ENCODE measurements at regions not wholly inside any gene's neighbourhood (a gene's known extent, or its start where the extent isn't known, plus 50 kb on each side); places are given as distances from the start of the nearest gene placed in this dataset.
"Not testable (repeated sequence)": the region's sequence is repeated elsewhere in the genome, so short reads cannot be mapped to it uniquely, and the experiment has no call there.

DNA sequence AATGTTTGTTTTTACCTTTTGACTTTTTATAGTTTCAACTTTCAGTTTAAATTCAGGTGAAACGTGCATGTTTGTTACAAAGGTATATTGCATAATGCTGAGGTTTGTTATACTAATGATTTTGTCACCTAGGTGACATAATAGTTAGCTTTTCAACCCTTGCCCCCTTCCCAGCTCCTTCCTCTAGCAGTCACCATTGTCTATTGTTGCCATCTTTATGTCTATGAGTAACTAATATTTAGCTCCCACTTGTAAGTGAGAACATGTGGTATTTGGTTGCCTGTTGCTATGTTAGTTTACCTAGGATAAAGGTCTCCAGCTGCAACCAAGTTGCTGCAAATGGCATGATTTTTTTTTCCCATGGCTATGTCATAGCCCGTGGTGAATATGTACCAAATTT lies 322.3 kb upstream of the SETBP1 start:
- no peak for DNase-seq

DNA sequence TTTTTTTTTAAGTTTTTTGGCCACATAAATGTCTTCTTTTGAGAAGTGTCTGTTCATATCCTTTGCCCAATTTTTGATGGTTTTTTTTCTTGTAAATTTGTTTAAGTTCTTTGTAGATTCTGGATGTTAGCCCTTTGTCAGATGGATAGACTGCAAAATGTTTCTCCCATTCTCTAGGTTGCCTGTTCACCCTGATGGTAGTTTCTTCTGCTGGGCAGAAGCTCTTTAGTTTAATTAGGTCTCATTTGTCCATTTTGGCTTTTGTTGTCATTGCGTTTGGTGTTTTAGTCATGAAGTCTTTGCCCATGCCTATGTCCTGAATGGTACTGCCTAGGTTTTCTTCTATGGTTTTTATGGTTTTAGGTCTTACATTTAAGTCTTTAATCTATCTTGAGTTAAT lies 320.9 kb upstream of the SETBP1 start:
- DNase-seq, result not testable (repeated sequence)

DNA sequence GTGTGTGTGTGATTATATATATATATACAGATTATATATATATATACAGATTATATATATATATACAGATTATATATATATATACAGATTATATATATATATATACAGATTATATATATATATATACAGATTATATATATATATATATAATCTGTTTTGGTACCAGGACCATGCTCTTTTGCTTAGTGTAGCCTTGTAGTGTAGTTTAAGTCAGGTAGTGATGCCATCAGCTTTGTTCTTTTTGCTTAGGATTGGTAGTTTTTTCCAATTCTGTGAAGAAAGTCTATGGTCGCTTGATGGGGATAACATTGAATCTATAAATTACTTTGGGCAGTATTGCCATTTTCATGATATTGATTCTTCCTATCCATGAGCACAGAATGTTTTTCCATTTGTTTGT lies 318.5 kb upstream of the SETBP1 start:
- not testable (repeated sequence) for DNase-seq

DNA sequence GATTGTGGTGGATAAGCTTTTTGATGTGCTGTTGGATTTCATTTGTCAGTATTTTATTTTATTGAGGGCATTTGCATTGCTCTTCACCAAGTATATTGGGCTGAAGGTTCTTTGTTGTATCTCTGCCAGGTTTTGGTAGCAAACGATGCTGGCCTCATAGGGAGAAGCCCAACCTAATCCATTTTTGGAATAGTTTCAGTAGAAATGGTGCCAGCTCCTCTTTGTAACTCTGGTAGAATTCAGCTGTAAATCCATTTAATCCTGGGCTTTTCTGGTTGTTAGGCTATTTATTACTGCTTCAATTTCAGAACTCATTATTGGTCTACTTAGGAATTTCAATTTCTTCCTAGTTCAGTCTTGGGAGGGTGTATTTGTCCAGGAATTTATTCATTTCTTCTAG lies 309.8 kb upstream of the SETBP1 start:
- DNase-seq, result no peak

DNA sequence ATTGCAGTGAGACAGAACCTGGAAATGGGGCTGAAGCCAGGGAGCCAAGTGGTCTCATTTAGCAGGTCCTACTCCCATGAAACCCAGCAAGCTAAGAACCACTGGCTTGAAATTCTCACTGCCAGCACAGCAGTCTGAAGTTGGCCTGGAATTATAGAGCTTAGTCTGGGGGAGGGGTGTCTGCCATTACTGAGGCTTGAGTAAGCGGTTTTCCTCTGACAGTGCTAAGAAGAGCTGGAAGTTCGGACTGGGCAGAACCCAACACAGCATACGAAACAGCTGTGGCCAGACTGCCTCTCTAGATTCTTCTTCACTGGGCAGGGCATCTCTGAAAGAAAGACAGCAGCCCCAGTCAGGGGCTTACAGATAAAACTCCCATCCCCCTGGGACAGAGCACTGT lies 305.7 kb upstream of the SETBP1 start:
- DNase-seq, result no peak

DNA sequence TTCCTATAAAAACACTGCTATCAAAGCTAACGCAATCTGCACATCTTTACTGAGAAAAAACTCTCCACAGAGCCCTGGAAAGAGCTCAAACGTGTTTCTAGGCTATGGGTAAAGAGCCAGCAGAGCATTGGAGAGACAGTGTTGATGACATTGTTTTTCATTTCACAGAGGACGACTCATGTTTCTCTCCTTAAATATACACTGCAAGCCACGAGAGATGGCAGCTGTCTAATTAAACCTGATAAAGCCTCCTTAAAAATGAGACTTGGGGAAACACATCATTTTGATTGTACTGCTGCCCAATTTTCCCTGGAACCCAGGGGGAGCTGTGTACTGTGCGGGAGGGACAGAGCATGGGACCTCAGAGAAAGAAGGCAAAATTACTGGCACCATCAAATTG lies 294.3 kb upstream of the SETBP1 start:
- no peak for DNase-seq

DNA sequence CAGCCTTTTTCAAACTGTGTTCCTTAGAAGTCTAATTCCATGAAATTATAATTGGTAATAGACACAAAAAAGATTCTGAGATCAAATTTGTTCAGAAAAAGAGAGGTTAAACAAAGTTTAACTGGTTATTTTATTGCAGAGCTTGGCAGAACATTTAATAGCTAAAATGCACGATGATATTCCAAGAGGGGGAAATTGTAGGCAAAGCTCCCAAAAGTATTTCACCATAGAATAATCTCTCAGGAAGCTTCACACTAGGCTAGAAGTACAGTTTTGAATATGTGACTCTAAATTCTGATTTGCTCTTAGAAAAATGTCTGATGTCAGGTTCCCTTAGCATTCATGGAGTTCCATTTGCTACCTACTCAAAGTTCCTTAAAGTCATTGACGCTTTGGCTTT lies 292.4 kb upstream of the SETBP1 start:
- DNase-seq, result no peak

DNA sequence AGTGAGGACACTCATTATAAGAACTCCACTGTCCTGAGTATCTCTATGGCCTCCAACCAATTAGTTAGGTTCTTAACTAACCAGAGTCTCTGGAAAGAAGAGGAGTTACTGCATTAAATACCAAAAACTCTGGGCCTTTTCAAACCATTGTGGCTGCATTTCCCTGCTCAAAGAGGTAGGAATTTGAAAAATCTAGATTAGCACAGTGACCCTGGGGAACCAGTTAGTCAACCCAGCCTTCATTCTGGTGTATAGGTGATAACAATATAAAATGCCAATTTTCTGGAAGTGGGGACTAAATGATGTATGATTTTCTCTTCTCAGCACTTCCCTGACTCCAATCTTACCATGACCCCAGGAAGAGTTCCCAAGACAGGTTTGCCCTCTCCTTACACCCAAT lies 287.8 kb upstream of the SETBP1 start:
- no peak for DNase-seq

DNA sequence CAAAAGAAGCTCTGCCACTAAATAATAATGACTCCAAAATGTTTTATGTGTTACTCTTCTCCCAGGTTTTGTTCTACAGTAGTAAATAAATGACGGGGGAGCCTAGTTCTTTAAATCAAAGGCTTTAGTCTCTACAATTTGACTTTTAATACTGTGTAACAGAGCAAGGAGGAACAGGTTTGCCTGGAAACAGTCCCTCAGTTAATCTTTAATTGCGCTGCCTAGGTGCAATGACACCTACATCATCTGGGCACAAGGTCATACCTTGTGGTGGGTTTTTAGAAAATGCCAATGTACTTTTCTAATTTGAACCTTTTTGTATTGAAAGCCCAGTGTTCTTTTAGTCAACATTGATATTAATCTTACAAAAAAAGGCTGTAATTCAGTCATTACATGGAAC lies 287.3 kb upstream of the SETBP1 start:
- DNase-seq, result no peak

DNA sequence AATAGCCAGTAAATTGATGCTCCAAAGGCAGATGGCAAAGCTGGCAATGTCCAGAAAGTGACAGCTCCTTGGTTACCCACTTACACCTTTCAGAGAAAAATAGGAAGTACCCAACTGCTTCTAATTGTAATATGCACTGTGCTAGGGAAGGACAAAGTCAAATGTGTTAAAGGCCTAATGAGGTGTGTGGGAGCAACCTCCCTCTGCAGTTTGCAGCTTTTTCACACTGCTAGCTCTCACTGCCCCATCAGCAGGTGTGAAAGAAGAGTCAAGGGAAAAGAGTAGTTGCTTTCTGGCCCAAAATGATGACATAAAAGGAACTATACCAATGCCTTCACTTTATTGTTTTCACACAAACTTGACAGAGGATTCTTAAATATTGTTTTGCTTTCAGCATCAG lies 284.1 kb upstream of the SETBP1 start:
- DNase-seq, result no peak

DNA sequence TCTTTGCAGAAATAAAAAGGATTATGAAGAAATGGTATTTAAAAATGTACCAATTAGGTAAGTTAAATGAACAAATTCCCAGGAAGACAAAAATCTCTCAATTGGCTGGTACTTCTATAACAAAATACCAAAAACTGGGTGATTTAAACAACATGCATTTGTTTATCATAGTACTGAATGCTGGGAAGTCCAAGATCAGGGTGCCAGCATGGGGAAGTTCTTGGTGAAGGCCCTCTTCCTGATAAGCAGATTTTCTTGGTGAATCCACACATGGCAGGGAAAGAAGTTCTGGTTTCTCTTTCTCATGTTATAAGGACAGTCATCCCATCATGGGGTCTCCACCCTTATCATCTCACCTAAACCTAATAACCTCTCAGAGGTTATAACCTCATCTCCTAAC lies 271.6 kb upstream of the SETBP1 start:
- no peak for DNase-seq

DNA sequence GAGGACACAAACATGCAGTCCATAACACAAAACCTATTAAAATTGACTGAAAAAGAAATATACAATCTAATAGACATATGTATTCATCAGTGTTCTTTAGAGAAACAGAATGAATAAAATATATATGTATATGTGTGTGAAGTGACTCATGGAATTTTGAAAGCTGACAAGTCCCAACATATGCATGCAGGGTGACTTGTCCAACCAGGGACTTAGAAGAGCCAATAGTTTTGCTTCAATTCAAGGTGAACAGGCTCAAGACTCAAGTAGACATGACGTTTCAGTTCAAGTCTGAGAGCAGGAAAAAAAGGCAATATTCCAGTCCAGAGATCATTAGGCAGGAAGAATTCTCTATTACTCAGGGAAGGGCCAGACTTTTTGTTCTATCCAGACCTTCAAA lies 271.2 kb upstream of the SETBP1 start:
- DNase-seq, result no peak

DNA sequence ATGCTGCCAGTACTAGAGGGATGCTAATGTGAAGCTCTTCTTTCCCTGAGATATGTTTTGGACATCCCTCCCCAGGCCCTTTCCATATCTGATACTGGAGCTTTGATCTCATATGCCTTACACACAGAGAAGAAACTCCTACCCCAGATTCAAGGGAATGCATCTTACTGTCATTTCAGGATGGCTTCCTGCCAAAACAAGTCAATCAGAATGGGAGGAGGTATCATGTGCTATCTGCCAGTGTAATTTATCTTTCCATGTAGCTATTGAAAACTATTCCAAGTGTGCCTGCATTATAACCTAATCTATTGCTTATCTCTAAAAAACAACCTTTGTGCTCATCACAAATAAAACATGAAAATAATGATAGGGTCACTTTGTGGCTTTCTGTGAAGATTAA lies 269.9 kb upstream of the SETBP1 start:
- DNase-seq, result no peak

DNA sequence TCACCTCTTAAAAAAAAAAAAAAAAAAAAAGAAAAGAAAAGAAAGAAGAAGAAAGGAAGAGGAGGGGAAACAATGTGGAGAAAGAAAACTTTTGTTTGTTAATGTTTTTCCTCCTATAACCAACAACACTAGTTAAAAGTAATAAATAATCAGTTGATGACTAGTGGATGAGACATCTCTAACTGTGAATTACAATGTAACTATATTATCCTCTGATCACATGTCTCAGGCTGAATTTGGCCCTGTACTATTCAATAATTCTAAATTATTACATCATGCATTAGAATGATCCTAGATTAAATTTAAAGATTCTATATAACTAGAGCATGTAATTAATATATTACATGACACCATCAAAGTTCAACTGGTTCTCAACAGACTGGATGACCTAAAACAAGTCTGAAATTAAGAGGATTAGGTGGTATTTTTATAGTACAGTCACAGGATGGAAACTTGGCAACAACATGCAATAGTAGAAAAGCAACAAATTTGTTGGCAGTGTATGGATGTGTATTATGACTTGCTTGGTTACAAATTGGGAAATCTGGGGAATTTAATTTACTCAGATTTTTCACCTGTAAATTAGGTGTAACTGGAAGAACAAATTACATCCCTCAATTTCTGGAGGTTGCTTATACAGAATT lies 269.3 kb upstream of the SETBP1 start:
- DNase-seq, result no peak

DNA sequence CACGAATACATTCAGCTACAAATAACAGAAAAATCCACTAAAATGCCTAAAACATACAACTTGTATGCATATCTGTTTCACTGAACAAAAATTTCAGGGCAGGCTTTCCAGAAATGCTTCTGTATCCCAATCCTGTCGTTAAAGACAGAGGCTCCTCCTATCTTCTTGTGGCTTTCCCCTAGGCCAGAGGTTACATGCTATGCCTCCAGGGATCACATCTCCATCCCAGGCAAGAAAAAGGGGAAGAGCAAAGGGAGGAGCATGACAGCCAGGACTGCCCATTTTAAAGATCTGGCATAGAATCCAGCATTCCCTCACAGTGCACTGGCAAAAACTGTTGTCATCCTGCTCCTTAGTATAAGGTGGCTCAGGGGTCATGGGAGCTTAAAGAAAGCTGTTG lies 268.7 kb upstream of the SETBP1 start:
- DNase-seq, result no peak

DNA sequence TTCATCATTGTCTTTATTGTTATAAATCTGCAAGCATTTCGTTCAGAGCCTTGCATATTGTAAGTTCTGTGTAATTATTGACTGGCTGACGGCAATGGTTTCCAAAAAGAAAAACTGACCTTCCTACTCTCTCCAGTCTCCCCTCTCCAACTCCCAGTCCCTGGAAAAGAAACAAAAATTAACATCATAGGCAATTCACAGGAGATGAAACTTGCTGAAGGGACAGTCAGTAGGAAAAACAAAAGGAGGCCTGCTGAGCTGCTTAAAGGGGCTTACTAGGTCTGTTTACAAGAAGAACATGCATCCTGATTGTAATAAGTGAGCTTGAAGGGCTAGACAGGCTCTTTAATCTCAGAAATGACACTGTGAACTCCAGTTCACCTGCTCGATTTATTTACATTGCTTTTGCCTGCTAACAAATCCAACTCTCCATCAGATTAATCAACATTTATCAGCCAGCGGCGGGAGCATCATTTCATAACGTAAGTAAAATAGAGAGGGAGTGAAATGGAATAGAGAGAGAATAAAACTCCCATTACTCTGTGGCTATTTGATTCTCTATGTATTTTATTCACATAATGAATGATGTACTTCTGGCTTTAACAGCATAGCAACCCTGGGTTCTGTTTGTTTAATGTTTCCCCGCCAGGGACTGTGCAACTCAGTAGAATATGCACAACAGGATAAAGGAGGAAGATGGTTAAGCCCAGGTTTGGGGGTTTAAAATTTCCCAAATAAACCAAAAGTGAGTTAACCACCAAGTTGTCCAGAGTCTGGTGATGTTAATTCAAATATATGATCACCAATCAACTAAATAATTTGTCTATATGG lies 256.7 kb upstream of the SETBP1 start:
- no peak for DNase-seq

DNA sequence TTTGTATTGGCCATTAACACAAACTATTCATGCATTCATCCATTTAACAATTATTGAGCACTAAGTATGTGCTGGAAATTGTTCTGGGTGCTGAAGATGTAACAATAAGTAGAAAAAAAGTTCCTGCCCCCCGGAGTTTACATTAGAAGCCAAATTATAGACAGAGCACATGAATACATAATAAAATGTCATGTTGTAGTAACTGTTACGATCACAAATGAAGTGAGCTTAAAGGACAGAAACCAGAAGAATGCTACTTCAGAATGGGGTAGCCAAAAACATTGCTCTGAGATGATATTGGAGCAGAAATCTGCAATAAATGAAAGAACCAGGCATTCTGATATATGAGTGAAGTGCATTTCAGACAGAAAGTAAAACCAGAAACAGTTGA lies 256.0 kb upstream of the SETBP1 start:
- no peak for DNase-seq

DNA sequence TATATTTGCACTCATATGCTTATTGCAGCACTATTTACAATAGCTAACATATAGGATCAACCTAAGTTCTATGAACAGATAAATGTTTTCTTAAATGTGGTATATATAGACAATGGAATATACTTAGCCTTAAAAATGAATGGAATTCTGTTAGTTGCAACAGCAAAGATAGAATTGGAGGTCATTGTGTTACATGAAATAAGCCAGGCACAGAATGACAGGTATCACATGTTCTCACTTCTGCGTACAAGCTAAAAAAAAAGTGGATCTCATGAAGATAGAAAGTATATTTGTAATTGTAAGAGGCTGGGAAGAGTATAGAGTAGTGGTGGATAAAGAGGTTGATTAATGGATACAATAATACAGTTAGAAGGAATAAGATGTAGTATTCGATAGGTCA lies 255.5 kb upstream of the SETBP1 start:
- DNase-seq, result no peak

DNA sequence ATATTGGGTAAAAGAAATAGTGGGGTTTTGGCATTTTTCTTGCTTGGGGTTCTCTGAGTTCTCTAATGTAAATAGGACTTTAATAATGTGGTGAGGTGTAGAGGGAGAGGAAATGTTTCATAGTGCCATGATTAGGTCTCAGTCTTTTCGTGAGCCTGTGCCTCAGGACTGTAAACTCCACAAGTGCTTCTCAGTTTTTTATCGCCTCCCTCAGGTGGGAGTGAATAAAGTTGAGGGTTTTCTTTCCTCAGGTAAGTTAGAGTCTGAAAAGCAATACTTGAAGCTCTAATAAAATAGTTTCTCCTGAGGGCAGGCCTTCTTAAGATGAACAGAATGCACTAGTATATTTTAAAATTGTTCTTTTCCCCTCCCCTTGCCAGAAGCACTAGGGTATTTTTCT lies 243.1 kb upstream of the SETBP1 start:
- no peak for DNase-seq

DNA sequence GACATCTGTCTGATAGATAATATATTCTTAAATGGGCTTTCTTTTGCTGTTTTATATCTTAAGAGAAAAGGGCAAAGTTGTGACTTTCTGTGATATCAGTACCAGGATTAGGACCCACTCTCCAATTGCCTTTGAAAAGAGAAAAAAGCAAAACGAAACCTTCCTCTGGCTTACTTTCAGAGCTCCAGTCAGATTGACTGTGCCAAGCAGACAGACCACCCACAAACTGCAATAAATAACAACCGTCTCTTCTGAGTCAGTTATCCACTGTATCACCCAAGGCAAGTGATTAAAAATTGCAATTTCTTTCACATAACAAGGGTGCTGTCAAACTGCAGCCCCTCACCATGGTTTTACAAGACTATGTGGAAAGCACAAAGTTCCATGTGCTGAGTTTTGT lies 230.5 kb upstream of the SETBP1 start:
- no peak for DNase-seq

DNA sequence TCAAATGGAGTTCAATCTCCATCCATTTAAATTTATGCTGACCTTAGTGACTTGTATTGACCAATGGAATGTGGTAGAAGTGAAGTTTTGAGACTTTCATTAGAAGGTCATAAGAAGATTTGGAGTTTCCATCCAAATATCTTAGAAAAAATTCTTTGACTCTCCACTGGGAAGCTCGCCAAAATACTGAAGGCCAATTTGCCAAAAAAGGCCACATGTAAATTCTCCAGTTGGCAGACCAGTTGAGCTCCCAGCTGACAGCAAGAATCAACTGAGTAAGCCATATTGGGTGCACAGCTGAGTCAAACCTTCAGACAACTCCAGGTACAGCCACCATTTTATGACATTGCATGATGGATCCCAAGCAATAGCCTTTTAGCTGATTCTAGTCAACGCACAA lies 228.3 kb upstream of the SETBP1 start:
- DNase-seq, result no peak

DNA sequence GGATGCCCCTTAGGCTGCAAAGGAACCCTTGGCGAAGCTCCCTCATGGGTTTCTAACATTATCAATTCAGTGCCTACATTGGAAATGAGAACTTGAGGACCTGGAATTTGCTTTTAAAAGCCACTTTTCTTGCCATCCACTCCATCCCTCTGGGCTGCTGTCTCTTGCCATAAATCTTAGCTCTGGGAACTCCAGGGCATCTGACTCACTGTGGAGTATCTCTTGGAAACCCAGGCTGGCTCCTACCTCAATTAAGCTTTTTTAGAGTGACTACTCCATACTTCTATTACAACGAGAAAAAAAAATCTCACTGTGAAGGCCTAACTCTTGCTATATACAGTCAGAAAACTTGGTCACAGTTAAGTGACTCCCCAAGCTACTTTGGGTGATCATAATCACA lies 227.2 kb upstream of the SETBP1 start:
- DNase-seq, result no peak

DNA sequence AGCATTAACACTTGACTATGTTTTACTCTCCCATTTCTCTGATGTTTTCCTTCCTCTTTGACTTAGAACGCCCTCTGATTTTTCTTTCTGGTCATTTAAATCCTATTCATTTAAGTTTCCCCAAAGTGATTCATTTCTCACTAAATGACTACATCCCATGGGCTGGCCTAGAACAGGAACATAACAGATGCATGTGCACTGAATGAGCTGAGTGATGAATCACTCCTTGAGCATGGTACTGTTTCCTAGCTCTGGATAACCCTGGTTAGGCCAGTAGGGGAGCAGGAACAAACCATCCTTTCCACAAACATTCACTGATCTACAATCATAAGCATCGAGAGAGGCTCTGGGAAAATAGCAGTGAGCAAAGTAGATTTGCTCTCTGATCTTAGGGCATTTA lies 221.9 kb upstream of the SETBP1 start:
- no peak for DNase-seq

DNA sequence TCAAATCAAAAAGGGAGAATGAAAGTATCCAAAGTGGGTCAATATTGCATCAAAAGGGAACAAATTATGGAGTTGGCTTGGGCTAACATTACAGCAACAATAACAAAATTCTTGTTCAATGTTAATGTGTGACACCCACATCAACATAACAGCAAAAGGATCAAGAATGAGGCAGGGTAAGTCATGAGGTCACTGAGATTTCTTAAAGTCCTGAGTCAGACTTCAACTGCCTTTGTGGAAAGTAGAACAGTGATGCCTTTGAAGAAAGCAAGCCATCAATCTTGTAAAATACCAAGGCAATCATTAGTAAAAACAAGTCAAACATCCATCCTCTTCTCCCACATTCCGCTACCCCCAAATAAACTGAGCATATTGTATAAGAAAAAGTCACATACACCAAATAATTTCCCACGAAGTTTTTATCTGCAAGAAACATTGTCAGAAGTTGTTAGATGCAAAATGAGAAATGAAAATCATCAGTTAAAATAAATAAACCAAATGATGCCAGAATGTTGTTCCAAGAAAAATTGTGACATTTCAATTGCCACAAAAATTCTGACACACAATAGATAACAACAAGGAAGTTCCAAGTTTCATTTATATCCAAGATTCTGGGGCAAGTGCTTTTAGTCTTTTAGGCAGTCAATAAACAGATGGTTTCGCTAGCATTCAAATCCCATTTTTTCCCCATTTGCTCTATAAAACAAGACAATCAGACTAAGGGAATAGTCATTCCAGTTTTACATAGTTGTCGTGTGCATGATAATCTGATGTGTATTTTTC lies 216.1 kb upstream of the SETBP1 start:
- no peak for DNase-seq
